OCI-LY1 (cell line): ENCODE measurements at regions not wholly inside any gene's neighbourhood (a gene's known extent, or its start where the extent isn't known, plus 50 kb on each side); places are given as distances from the start of the nearest gene placed in this dataset.

Source experiments
- CTCF ChIP-seq: fragments of 200-600 bp; sonication (generic), shearing (Covaris generic); IDR thresholded peaks from 2 replicates; pipeline ENCODE4 v1.5.1; 2017; ENCODE audit warnings: mild to moderate bottlenecking, antibody characterized with exemption, low read length, moderate library complexity, mixed read lengths
- EZH2 ChIP-seq: fragments of 200-600 bp; sonication (generic), shearing (Covaris generic); IDR thresholded peaks from 2 replicates; pipeline ENCODE4 v1.8.0; 2017; ENCODE audit warnings: borderline replicate concordance, mixed run types, mild to moderate bottlenecking, antibody characterized with exemption, low read length, moderate library complexity, mixed read lengths

- TF ChIP-seq CTCF (no peak), EZH2 (no peak)
Observed at GRCh38 chr2:193103064-193103463, 908.3 kb upstream of the TMEFF2 start.
